Activated CD4-positive, alpha-beta T cell treated with anti-CD3 and anti-CD28 coated beads, Interleukin-2, amount 10 ng/mL, durations not matched to agents 7 days and 5 days (primary cell): ENCODE measurements at regions not wholly inside any gene's neighbourhood (a gene's known extent, or its start where the extent isn't known, plus 50 kb on each side); places are given as distances from the start of the nearest gene placed in this dataset.

Experiments
- CTCF ChIA-PET: fragments of 350-600 bp; sonication (Branson Sonifier 250); formaldehyde crosslinking; loops from one replicate; lab custom pipeline; 2021; ENCODE audit warnings: antibody characterized with exemption; lab: Charles Lee
- POLR2A ChIA-PET: fragments of 350-600 bp; sonication (Branson Sonifier 250); formaldehyde crosslinking; loops from one replicate; lab custom pipeline; 2021; ENCODE audit warnings: antibody characterized with exemption; lab: Charles Lee
- DNase-seq: peaks from one replicate; pipeline ENCODE4 v3.0.0-alpha.2; 2020
- H3K27ac Mint-ChIP-seq: one replicate; pipeline ENCODE4 v1.8.0; 2021; ENCODE audit warnings: mild to moderate bottlenecking, moderate library complexity, mixed read lengths
- H3K27me3 Mint-ChIP-seq: one replicate; pipeline ENCODE4 v1.8.0; 2021; ENCODE audit warnings: mixed read lengths
- H3K36me3 Mint-ChIP-seq: one replicate; pipeline ENCODE4 v1.8.0; 2021; ENCODE audit warnings: low read depth, mixed read lengths
- H3K4me1 Mint-ChIP-seq: one replicate; pipeline ENCODE4 v1.8.0; 2021; ENCODE audit warnings: mixed read lengths
- H3K4me3 Mint-ChIP-seq: one replicate; pipeline ENCODE4 v1.8.0; 2021; ENCODE audit warnings: mild to moderate bottlenecking, moderate library complexity, mixed read lengths
- H3K9me3 Mint-ChIP-seq: one replicate; pipeline ENCODE4 v1.8.0; 2021; ENCODE audit warnings: mixed read lengths

GRCh38 chr17:77845541-77846225, 112.8 kb upstream of the TNRC6C start:
- CTCF ChIA-PET, result interaction anchor here (1.2 to 1.5 kb wide), 2 partner anchors 12 to 30 kb away, joined by 4 to 6 read pairs; no protein-coding TSS in a partner anchor
- no peak for DNase-seq

GRCh38 chr17:77846531-77847085, 111.9 kb upstream of the TNRC6C start:
- Mint-ChIP-seq H3K9me3 (no peaks in the 10 kb centered on the region), H3K4me1 (peaks cover 49% of the 10 kb centered on the region), H3K4me3 (no peak overlapping the region), H3K27ac (peak overlapping the region; percentile 32), H3K36me3 (no peaks in the 10 kb centered on the region), H3K27me3 (no peaks in the 10 kb centered on the region)
- CTCF ChIA-PET, result interaction anchor here (1.2 kb wide), 1 partner anchor 29 kb away, joined by 4 read pairs; no protein-coding TSS in a partner anchor
- POLR2A ChIA-PET, result no interaction called here
- no peak for DNase-seq

More at GRCh38 chr17:77845541-77846225, 112.8 kb upstream of the TNRC6C start:
- Mint-ChIP-seq H3K27ac (peak overlapping the region; percentile 55), H3K27me3 (peaks cover 3% of the 10 kb centered on the region), H3K4me1 (peaks cover 55% of the 10 kb centered on the region), H3K4me3 (no peak overlapping the region), H3K36me3 (no peaks in the 10 kb centered on the region), H3K9me3 (no peaks in the 10 kb centered on the region)
- POLR2A ChIA-PET, result no interaction called here

- no peak overlapping the region for H3K4me3 Mint-ChIP-seq
- no peaks in the 10 kb centered on the region for H3K9me3 Mint-ChIP-seq
- POLR2A ChIA-PET, result no interaction called here
- peaks cover 41% of the 10 kb centered on the region for H3K4me1 Mint-ChIP-seq
- CTCF ChIA-PET, result interaction anchor here (0.6 to 1.3 kb wide), 2 partner anchors 21 to 28 kb away, joined by 3 read pairs; no protein-coding TSS in a partner anchor
- no peaks in the 10 kb centered on the region for H3K36me3 Mint-ChIP-seq
- no peaks in the 10 kb centered on the region for H3K27me3 Mint-ChIP-seq
- DNase-seq, result no peak
- H3K27ac Mint-ChIP-seq, result no peak overlapping the region
These were observed 111.0 kb upstream of the TNRC6C start for GRCh38 chr17:77847221-77848085.

GRCh38 chr17:77848257-77848656, 110.2 kb upstream of the TNRC6C start:
- DNase-seq, result no peak
- H3K4me1 Mint-ChIP-seq, result peaks cover 33% of the 10 kb centered on the region
- H3K4me3 Mint-ChIP-seq, result no peak overlapping the region
- ChIA-PET CTCF (interaction anchor here (0.6 to 1.3 kb wide), 2 partner anchors 20 to 27 kb away, joined by 3 read pairs; no protein-coding TSS in a partner anchor), POLR2A (no interaction called here)
- H3K9me3 Mint-ChIP-seq, result no peaks in the 10 kb centered on the region
- no peaks in the 10 kb centered on the region for H3K27me3 Mint-ChIP-seq
- H3K27ac Mint-ChIP-seq, result no peak overlapping the region
- no peaks in the 10 kb centered on the region for H3K36me3 Mint-ChIP-seq

- Mint-ChIP-seq H3K9me3 (no peaks in the 10 kb centered on the region), H3K4me3 (no peak overlapping the region), H3K36me3 (no peaks in the 10 kb centered on the region), H3K27ac (no peak overlapping the region), H3K4me1 (peaks cover 23% of the 10 kb centered on the region), H3K27me3 (no peaks in the 10 kb centered on the region)
- no peak for DNase-seq
- CTCF ChIA-PET, result no interaction called here
- POLR2A ChIA-PET, result no interaction called here
These were observed 109.3 kb upstream of the TNRC6C start for GRCh38 chr17:77849239-77849638.

- Mint-ChIP-seq H3K27me3 (no peaks in the 10 kb centered on the region), H3K4me1 (peaks cover 9% of the 10 kb centered on the region), H3K9me3 (no peaks in the 10 kb centered on the region), H3K36me3 (no peaks in the 10 kb centered on the region), H3K4me3 (no peak overlapping the region), H3K27ac (no peak overlapping the region)
- CTCF ChIA-PET, result no interaction called here
- DNase-seq, result no peak
- POLR2A ChIA-PET, result no interaction called here
These were observed 106.6 kb upstream of the TNRC6C start for GRCh38 chr17:77851921-77852320.

GRCh38 chr17:77852731-77853130, 105.8 kb upstream of the TNRC6C start:
- Mint-ChIP-seq H3K27ac (no peak overlapping the region), H3K4me1 (peaks cover 10% of the 10 kb centered on the region), H3K9me3 (no peaks in the 10 kb centered on the region), H3K4me3 (no peak overlapping the region), H3K36me3 (no peaks in the 10 kb centered on the region), H3K27me3 (no peaks in the 10 kb centered on the region)
- DNase-seq, result no peak
- ChIA-PET POLR2A (no interaction called here), CTCF (no interaction called here)

GRCh38 chr17:77853191-77853977, 105.1 kb upstream of the TNRC6C start:
- POLR2A ChIA-PET, result no interaction called here
- no peak for DNase-seq
- Mint-ChIP-seq H3K9me3 (no peaks in the 10 kb centered on the region), H3K27ac (no peak overlapping the region), H3K27me3 (no peaks in the 10 kb centered on the region), H3K36me3 (no peaks in the 10 kb centered on the region), H3K4me1 (peaks cover 11% of the 10 kb centered on the region), H3K4me3 (no peak overlapping the region)
- CTCF ChIA-PET, result no interaction called here

- no peak overlapping the region for H3K4me3 Mint-ChIP-seq
- H3K27ac Mint-ChIP-seq, result no peak overlapping the region
- H3K9me3 Mint-ChIP-seq, result peaks cover 3% of the 10 kb centered on the region
- POLR2A ChIA-PET, result no interaction called here
- no peak for DNase-seq
- peaks cover 2% of the 10 kb centered on the region for H3K36me3 Mint-ChIP-seq
- H3K27me3 Mint-ChIP-seq, result no peaks in the 10 kb centered on the region
- peaks cover 14% of the 10 kb centered on the region for H3K4me1 Mint-ChIP-seq
- CTCF ChIA-PET, result interaction anchor here (0.5 kb wide), 1 partner anchor 63 kb away, joined by 4 read pairs; no protein-coding TSS in a partner anchor
These were observed 104.3 kb upstream of the TNRC6C start for GRCh38 chr17:77854083-77854758.

- Mint-ChIP-seq H3K9me3 (peaks cover 3% of the 10 kb centered on the region), H3K27me3 (peaks cover 2% of the 10 kb centered on the region), H3K4me1 (peaks cover 14% of the 10 kb centered on the region), H3K4me3 (no peak overlapping the region), H3K36me3 (peaks cover 2% of the 10 kb centered on the region), H3K27ac (peak overlapping the region; percentile 50)
- DNase-seq, result no peak
- ChIA-PET CTCF (interaction anchor here (0.5 kb wide), 1 partner anchor 64 kb away, joined by 4 read pairs; no protein-coding TSS in a partner anchor), POLR2A (no interaction called here)
These were observed 103.5 kb upstream of the TNRC6C start for GRCh38 chr17:77854759-77855745.
